Fibroblast of peridontal ligament (primary cell): ENCODE measurements at regions not wholly inside any gene's neighbourhood (a gene's known extent, or its start where the extent isn't known, plus 50 kb on each side); places are given as distances from the start of the nearest gene placed in this dataset.

Experiments
- DNase-seq: peaks from one replicate; pipeline ENCODE4 v3.0.0-alpha.2; 2010; ENCODE audit errors: extremely low read depth

GRCh38 chr14:56868660-56869059 is 58.4 kb upstream of the OTX2 start:
- DNase-seq, result no peak

GRCh38 chr14:56862836-56863235 is 52.6 kb upstream of the OTX2 start:
- DNase-seq, result no peak

- DNase-seq, result no peak
Observed at GRCh38 chr14:56860441-56860840, 50.2 kb upstream of the OTX2 start.
